GM12878 (cell line): ENCODE measurements at regions not wholly inside any gene's neighbourhood (a gene's known extent, or its start where the extent isn't known, plus 50 kb on each side); places are given as distances from the start of the nearest gene placed in this dataset.

ENCODE experiments used
- HDGF ChIP-seq: fragments of 450-650 bp; IDR thresholded peaks from 2 replicates; pipeline ENCODE4 v1.6.1; 2016; ENCODE audit warnings: antibody characterized with exemption
- NFYB ChIP-seq: IDR thresholded peaks from 2 replicates; pipeline ENCODE4 v1.6.1; 2011; ENCODE audit warnings: low read depth, mild to moderate bottlenecking, low read length, improper control_type of control experiment, moderate library complexity; ENCODE audit not compliant: insufficient read depth
- POLR2A ChIP-seq: IDR thresholded peaks from 2 replicates; pipeline ENCODE4 v1.6.1; 2011; ENCODE audit warnings: low read depth, mild to moderate bottlenecking, low read length
- SMC3 ChIP-seq: IDR thresholded peaks from 2 replicates; pipeline ENCODE4 v1.6.1; 2011; ENCODE audit warnings: low read length, improper control_type of control experiment, borderline replicate concordance
- SP1 ChIP-seq: IDR thresholded peaks from one replicate; pipeline ENCODE4 v1.6.1; 2011; ENCODE audit warnings: low read depth, low read length
- SUZ12 ChIP-seq: fragments of 200-600 bp; sonication (generic); IDR thresholded peaks from one replicate; pipeline ENCODE4 v1.6.1; 2018; ENCODE audit warnings: antibody characterized with exemption, mild to moderate bottlenecking; ENCODE audit not compliant: unreplicated experiment
- TAF1 ChIP-seq: IDR thresholded peaks from 2 replicates; pipeline ENCODE4 v1.6.1; 2011; ENCODE audit warnings: mild to moderate bottlenecking, low read depth, low read length, borderline replicate concordance
- ZNF274 ChIP-seq: IDR thresholded peaks from one replicate; pipeline ENCODE4 v1.8.0; 2011; ENCODE audit not compliant: insufficient read length, insufficient read depth
- TF ChIP-seq, protein P1 (sequence below): IDR thresholded peaks from 2 replicates; pipeline ENCODE4 v1.6.1; 2012; ENCODE audit warnings: low read length, inconsistent platforms
- TF ChIP-seq, protein P2 (sequence below), 3 experiments: IDR thresholded peaks in 2 of 3; conservative IDR thresholded peaks in 1 of 3; 2 replicates each; pipeline ENCODE4 v1.5.1; 2011; ENCODE audit warnings: low read depth in 3 of 3, low read length in 3 of 3, mild to moderate bottlenecking in 3 of 3, control low read depth in 2 of 3, moderate library complexity in 2 of 3, inconsistent platforms in 1 of 3, mixed read lengths in 1 of 3; ENCODE audit not compliant: control insufficient read depth in 2 of 3, insufficient read depth in 1 of 3; ENCODE audit errors: extremely low read depth in 1 of 3
- TF ChIP-seq, protein P3 (sequence below): IDR thresholded peaks from 2 replicates; pipeline ENCODE4 v1.6.1; 2011; ENCODE audit warnings: mild to moderate bottlenecking, low read depth, low read length, moderate library complexity; ENCODE audit not compliant: insufficient replicate concordance
- TF ChIP-seq, protein P4 (sequence below): fragments of 450-650 bp; IDR thresholded peaks from 2 replicates; pipeline ENCODE4 v1.6.1; 2018; ENCODE audit warnings: mild to moderate bottlenecking, low read depth, moderate library complexity; ENCODE audit not compliant: partially characterized antibody

DNA sequence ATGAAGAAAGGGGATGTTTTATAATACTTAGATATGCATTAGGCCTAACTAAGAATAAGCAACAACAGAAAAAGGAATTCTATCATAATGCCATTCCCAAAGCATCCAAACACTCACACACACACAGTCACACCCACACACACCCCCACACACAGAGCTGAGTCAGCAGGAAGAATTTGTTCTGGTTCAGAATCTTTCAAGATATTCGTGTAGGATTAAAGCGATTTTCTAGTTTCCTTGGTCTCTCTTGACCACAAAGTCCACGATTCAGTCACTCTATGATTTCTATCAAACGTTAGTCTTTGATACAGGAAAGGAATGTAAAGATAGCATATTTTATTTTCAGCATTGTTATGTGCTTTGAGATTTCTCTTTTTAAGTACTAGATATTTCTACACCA lies 382.6 kb upstream of the DCN start:
- TF ChIP-seq SP1 (no peak), NFYB (no peak), POLR2A (no peak), TAF1 (no peak), SMC3 (no peak), HDGF (no peak), SUZ12 (no peak), ZNF274 (no peak)
- TF ChIP-seq, protein P1, sequence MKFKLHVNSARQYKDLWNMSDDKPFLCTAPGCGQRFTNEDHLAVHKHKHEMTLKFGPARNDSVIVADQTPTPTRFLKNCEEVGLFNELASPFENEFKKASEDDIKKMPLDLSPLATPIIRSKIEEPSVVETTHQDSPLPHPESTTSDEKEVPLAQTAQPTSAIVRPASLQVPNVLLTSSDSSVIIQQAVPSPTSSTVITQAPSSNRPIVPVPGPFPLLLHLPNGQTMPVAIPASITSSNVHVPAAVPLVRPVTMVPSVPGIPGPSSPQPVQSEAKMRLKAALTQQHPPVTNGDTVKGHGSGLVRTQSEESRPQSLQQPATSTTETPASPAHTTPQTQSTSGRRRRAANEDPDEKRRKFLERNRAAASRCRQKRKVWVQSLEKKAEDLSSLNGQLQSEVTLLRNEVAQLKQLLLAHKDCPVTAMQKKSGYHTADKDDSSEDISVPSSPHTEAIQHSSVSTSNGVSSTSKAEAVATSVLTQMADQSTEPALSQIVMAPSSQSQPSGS, result no peak
- TF ChIP-seq, protein P2, sequence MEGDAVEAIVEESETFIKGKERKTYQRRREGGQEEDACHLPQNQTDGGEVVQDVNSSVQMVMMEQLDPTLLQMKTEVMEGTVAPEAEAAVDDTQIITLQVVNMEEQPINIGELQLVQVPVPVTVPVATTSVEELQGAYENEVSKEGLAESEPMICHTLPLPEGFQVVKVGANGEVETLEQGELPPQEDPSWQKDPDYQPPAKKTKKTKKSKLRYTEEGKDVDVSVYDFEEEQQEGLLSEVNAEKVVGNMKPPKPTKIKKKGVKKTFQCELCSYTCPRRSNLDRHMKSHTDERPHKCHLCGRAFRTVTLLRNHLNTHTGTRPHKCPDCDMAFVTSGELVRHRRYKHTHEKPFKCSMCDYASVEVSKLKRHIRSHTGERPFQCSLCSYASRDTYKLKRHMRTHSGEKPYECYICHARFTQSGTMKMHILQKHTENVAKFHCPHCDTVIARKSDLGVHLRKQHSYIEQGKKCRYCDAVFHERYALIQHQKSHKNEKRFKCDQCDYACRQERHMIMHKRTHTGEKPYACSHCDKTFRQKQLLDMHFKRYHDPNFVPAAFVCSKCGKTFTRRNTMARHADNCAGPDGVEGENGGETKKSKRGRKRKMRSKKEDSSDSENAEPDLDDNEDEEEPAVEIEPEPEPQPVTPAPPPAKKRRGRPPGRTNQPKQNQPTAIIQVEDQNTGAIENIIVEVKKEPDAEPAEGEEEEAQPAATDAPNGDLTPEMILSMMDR (IDR thresholded peaks at IDR 0.05 in 2 of 3, conservative IDR thresholded peaks at IDR 0.05 in 1 of 3; ENCODE audit: control insufficient read depth in 2 of 3, extremely low read depth in 1 of 3, insufficient read depth in 1 of 3, low read depth in 3 of 3, low read length in 3 of 3), result no peak
- TF ChIP-seq, protein P3, sequence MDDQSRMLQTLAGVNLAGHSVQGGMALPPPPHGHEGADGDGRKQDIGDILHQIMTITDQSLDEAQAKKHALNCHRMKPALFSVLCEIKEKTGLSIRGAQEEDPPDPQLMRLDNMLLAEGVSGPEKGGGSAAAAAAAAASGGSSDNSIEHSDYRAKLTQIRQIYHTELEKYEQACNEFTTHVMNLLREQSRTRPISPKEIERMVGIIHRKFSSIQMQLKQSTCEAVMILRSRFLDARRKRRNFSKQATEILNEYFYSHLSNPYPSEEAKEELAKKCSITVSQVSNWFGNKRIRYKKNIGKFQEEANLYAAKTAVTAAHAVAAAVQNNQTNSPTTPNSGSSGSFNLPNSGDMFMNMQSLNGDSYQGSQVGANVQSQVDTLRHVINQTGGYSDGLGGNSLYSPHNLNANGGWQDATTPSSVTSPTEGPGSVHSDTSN, result no peak
- TF ChIP-seq, protein P4, sequence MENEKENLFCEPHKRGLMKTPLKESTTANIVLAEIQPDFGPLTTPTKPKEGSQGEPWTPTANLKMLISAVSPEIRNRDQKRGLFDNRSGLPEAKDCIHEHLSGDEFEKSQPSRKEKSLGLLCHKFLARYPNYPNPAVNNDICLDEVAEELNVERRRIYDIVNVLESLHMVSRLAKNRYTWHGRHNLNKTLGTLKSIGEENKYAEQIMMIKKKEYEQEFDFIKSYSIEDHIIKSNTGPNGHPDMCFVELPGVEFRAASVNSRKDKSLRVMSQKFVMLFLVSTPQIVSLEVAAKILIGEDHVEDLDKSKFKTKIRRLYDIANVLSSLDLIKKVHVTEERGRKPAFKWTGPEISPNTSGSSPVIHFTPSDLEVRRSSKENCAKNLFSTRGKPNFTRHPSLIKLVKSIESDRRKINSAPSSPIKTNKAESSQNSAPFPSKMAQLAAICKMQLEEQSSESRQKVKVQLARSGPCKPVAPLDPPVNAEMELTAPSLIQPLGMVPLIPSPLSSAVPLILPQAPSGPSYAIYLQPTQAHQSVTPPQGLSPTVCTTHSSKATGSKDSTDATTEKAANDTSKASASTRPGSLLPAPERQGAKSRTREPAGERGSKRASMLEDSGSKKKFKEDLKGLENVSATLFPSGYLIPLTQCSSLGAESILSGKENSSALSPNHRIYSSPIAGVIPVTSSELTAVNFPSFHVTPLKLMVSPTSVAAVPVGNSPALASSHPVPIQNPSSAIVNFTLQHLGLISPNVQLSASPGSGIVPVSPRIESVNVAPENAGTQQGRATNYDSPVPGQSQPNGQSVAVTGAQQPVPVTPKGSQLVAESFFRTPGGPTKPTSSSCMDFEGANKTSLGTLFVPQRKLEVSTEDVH, result no peak
